CD14-positive monocyte (primary cell): ENCODE measurements at regions not wholly inside any gene's neighbourhood (a gene's known extent, or its start where the extent isn't known, plus 50 kb on each side); places are given as distances from the start of the nearest gene placed in this dataset.
"Not testable (repeated sequence)": the region's sequence is repeated elsewhere in the genome, so short reads cannot be mapped to it uniquely, and the experiment has no call there.

Experiments
- DNase-seq, 3 donors: peaks; one replicate each; pipeline ENCODE4 v3.0.0-alpha.2; 2011 to 2022
- H2AFZ ChIP-seq: 2 replicates; pipeline ENCODE4 v1.6.0; 2012; ENCODE audit warnings: mild to moderate bottlenecking, low read depth, low read length, inconsistent platforms; ENCODE audit not compliant: insufficient read depth, poor library complexity, severe bottlenecking
- H3K27ac ChIP-seq, 2 donors: 1 replicate in 1 of 2; 2 replicates in 1 of 2; pipeline ENCODE4 v1.5.1; 2012 to 2013; ENCODE audit warnings: low read length in 2 of 2, control low read depth in 1 of 2, inconsistent platforms in 1 of 2, low read depth in 1 of 2, mild to moderate bottlenecking in 1 of 2
- H3K27me3 ChIP-seq, 2 donors: one replicate each; pipeline versions ENCODE4 v1.6.0 to v1.6.1; 2011 to 2013; ENCODE audit warnings: low read length in 2 of 2; ENCODE audit not compliant: control insufficient read depth in 2 of 2, insufficient read depth in 2 of 2
- H3K36me3 ChIP-seq, 2 donors: replicated peaks in 1 of 2; 1 replicate in 1 of 2; 2 replicates in 1 of 2; pipeline versions ENCODE4 v1.5.1 to v1.6.1; 2012 to 2013; ENCODE audit warnings: low read length in 2 of 2, control low read depth in 1 of 2, inconsistent platforms in 1 of 2, mild to moderate bottlenecking in 1 of 2; ENCODE audit not compliant: insufficient read depth in 2 of 2, control insufficient read depth in 1 of 2
- H3K4me1 ChIP-seq, 2 donors: 1 replicate in 1 of 2; 2 replicates in 1 of 2; pipeline versions ENCODE4 v1.5.1 to v1.6.1; 2012 to 2013; ENCODE audit warnings: low read length in 2 of 2, control low read depth in 1 of 2, inconsistent platforms in 1 of 2, mild to moderate bottlenecking in 1 of 2, moderate library complexity in 1 of 2; ENCODE audit not compliant: insufficient read depth in 2 of 2, control insufficient read depth in 1 of 2
- H3K4me2 ChIP-seq: replicated peaks from 2 replicates; pipeline ENCODE3; 2012; ENCODE audit warnings: low read length, moderate library complexity, mild to moderate bottlenecking; ENCODE audit not compliant: poor library complexity, severe bottlenecking; ENCODE audit errors: extremely low read depth
- H3K4me3 ChIP-seq, 3 experiments: fragments of 200-600 bp in 1 of 3; sonication (generic) in 1 of 3; replicated peaks in 1 of 3; 1 replicate in 2 of 3; 2 replicates in 1 of 3; pipeline ENCODE4 v1.5.1; 2011 to 2013; ENCODE audit warnings: low read length in 3 of 3, mild to moderate bottlenecking in 3 of 3, control low read depth in 2 of 3, low read depth in 2 of 3, inconsistent platforms in 1 of 3, moderate library complexity in 1 of 3
- H3K79me2 ChIP-seq: 2 replicates; pipeline ENCODE4 v1.6.0; 2012; ENCODE audit warnings: mild to moderate bottlenecking, control low read depth, inconsistent platforms, low read length, moderate library complexity; ENCODE audit not compliant: insufficient read depth
- H3K9ac ChIP-seq: 2 replicates; pipeline ENCODE4 v1.6.0; 2017; ENCODE audit warnings: low read length, mild to moderate bottlenecking; ENCODE audit not compliant: insufficient read depth, poor library complexity, severe bottlenecking
- H3K9me3 ChIP-seq, 2 donors: replicated peaks in 1 of 2; 1 replicate in 1 of 2; 2 replicates in 1 of 2; pipeline versions ENCODE4 v1.5.1 to v1.6.1; 2012 to 2013; ENCODE audit warnings: low read length in 2 of 2, control low read depth in 1 of 2; ENCODE audit not compliant: control insufficient read depth in 1 of 2, insufficient read depth in 1 of 2
- H4K20me1 ChIP-seq: 2 replicates; pipeline ENCODE4 v1.6.0; 2012; ENCODE audit warnings: mild to moderate bottlenecking, low read length, control low read depth, moderate library complexity; ENCODE audit not compliant: insufficient read depth
- H3K27ac Mint-ChIP-seq, 7 donors: one replicate each; pipeline ENCODE4 v1.8.0; 2020; ENCODE audit warnings: mild to moderate bottlenecking in 7 of 7, mixed read lengths in 7 of 7, moderate library complexity in 6 of 7, inconsistent platforms in 2 of 7
- H3K27me3 Mint-ChIP-seq, 3 donors: one replicate each; pipeline ENCODE4 v1.8.0; 2021 to 2022; ENCODE audit warnings: low read depth in 3 of 3, mild to moderate bottlenecking in 3 of 3, mixed read lengths in 3 of 3, moderate library complexity in 3 of 3, inconsistent platforms in 1 of 3
- H3K36me3 Mint-ChIP-seq, 2 donors: one replicate each; pipeline ENCODE4 v1.8.0; 2020; ENCODE audit warnings: mixed read lengths in 2 of 2, inconsistent platforms in 1 of 2, mild to moderate bottlenecking in 1 of 2
- H3K4me1 Mint-ChIP-seq: one replicate; pipeline ENCODE4 v1.8.0; 2020; ENCODE audit warnings: mild to moderate bottlenecking, mixed read lengths
- H3K4me3 Mint-ChIP-seq, 2 donors: one replicate each; pipeline ENCODE4 v1.8.0; 2020; ENCODE audit warnings: mild to moderate bottlenecking in 2 of 2, mixed read lengths in 2 of 2, moderate library complexity in 1 of 2
- H3K9me3 Mint-ChIP-seq, 7 donors: one replicate each; pipeline ENCODE4 v1.8.0; 2020 to 2022; ENCODE audit warnings: mixed read lengths in 7 of 7, mild to moderate bottlenecking in 6 of 7, moderate library complexity in 6 of 7, inconsistent platforms in 2 of 7
- CTCF ChIP-seq: fragments of 200-600 bp; IDR thresholded peaks from one replicate; pipeline ENCODE4 v1.8.0; 2022; ENCODE audit warnings: antibody characterized with exemption, mild to moderate bottlenecking
- WGBS: methylation state at CpG from one replicate; pipeline ENCODE4 v1.1.5; 2013; ENCODE audit warnings: missing lambda C conversion rate; ENCODE audit not compliant: insufficient coverage; 5-methylcytosine and 5-hydroxymethylcytosine counted together
- intact Hi-C, 2 donors: fragments of 100-400 bp; cut with micrococcal nuclease; formaldehyde crosslinking; loops; one replicate each; pipeline versions ENCODE4 v1.15.0 to v1.15.1; 2023

- WGBS, result 87% methylated on average over 6 of the region's 6 CpGs
These were observed 761.9 kb upstream of the SLITRK5 start for GRCh38 chr13:86909318-86909717.

DNA sequence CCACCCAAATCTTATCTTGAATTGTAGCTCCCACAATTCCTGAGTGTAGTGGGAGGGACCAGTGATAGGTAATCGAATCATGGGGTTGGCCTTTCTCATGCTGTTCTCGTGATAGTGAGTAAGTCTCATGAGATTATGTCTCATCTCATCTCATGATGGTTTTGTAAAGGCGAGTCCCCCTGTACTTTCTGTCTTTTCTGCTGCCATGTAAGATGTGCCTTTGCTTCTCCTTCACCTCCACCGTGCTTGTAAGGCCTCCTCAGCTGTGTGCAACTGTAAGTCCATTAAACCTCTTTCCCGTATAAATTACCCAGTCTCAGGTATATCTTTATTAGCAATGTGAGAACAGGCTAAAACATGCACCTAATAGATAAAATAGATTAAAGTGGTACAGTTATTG is 756.4 kb upstream of the SLITRK5 start:
- H3K4me1 ChIP-seq, result no peaks in the 10 kb centered on the region
- no peak for TF ChIP-seq CTCF

More at GRCh38 chr13:86909318-86909717, 761.9 kb upstream of the SLITRK5 start:
- H3K27ac Mint-ChIP-seq, result no peak overlapping the region
- intact Hi-C loops, result no loop called here
- Histone ChIP-seq H3K79me2 (no peaks in the 10 kb centered on the region), H3K36me3 (no peaks in the 10 kb centered on the region), H3K9ac (no peak overlapping the region), H4K20me1 (no peaks in the 10 kb centered on the region), H3K9me3 (peaks cover 0 to 4% of the 10 kb centered on the region in 2 donors), H3K4me3 (no peak overlapping the region), H2AFZ (no peak overlapping the region), H3K27me3 (no peaks in the 10 kb centered on the region), H3K27ac (no peak overlapping the region), H3K4me1 (no peaks in the 10 kb centered on the region), H3K4me2 (no peak overlapping the region)
- peaks cover 0 to 1% (median 0%) of the 10 kb centered on the region in 3 donors for H3K27me3 Mint-ChIP-seq
- no peaks in the 10 kb centered on the region for H3K36me3 Mint-ChIP-seq
- DNase-seq, result no peak
- peaks cover 0 to 6% (median 2%) of the 10 kb centered on the region in 7 donors for H3K9me3 Mint-ChIP-seq
- H3K4me3 Mint-ChIP-seq, result no peak overlapping the region
- no peaks in the 10 kb centered on the region for H3K4me1 Mint-ChIP-seq
- TF ChIP-seq CTCF, result no peak

DNA sequence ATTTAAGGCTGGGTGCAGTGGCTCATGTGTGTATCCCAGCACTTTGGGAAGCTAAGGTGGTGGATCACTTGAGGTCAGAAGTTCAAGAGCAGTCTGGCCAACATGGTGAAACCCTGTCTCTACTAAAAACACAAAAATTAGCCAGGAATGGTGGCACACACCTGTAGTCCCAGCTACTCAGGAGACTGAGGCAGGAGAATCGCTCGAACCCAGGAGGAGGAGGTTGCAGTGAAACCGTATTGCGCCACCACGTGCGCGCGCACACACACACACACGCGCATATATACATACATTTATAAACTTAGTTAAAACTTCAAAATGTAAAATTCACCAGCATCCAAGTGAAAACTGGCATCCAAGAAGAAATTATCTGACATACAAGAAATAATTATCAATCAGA is 753.7 kb upstream of the SLITRK5 start:
- H3K27me3 Mint-ChIP-seq, H3K27me3 ChIP-seq, H3K4me2 ChIP-seq, intact Hi-C loops, H3K4me1 Mint-ChIP-seq, H3K4me3 ChIP-seq, DNase-seq, H3K36me3 Mint-ChIP-seq, H3K9me3 ChIP-seq, H3K27ac Mint-ChIP-seq, H3K9ac ChIP-seq, H3K4me3 Mint-ChIP-seq, H4K20me1 ChIP-seq, H2AFZ ChIP-seq, H3K79me2 ChIP-seq, H3K4me1 ChIP-seq, H3K36me3 ChIP-seq, H3K27ac ChIP-seq: not testable (repeated sequence)
- WGBS, result no CpG with 5 or more reads among the region's 10 CpGs
- H3K9me3 Mint-ChIP-seq, result peaks cover 2 to 15% (median 5%) of the 10 kb centered on the region in 7 donors

More for the DNA sequence above, 756.4 kb upstream of the SLITRK5 start:
- Histone ChIP-seq H3K4me3 (no peak overlapping the region), H2AFZ (no peak overlapping the region), H3K4me2 (no peak overlapping the region), H3K27me3 (no peaks in the 10 kb centered on the region), H4K20me1 (no peaks in the 10 kb centered on the region), H3K9ac (no peak overlapping the region), H3K27ac (no peak overlapping the region), H3K79me2 (no peaks in the 10 kb centered on the region), H3K36me3 (no peaks in the 10 kb centered on the region), H3K9me3 (peaks cover 0 to 6% of the 10 kb centered on the region in 2 donors)
- 100% methylated on average over 2 of the region's 5 CpGs for WGBS
- Mint-ChIP-seq H3K4me3 (no peak overlapping the region), H3K4me1 (no peaks in the 10 kb centered on the region), H3K9me3 (peaks cover 2 to 16% (median 5%) of the 10 kb centered on the region in 7 donors), H3K27me3 (peaks cover 0 to 1% (median 0%) of the 10 kb centered on the region in 3 donors), H3K36me3 (no peaks in the 10 kb centered on the region), H3K27ac (no peak overlapping the region)
- intact Hi-C loops, result no loop called here
- DNase-seq, result no peak
